PC-9 (cell line): ENCODE measurements at regions not wholly inside any gene's neighbourhood (a gene's known extent, or its start where the extent isn't known, plus 50 kb on each side); places are given as distances from the start of the nearest gene placed in this dataset.
"Not testable (repeated sequence)": the region's sequence is repeated elsewhere in the genome, so short reads cannot be mapped to it uniquely, and the experiment has no call there.

Experiments used
- EZH2 ChIP-seq: fragments of 200-600 bp; sonication (generic); IDR thresholded peaks from 2 replicates; pipeline ENCODE4 v1.8.0; 2017; ENCODE audit warnings: antibody characterized with exemption, low read depth
- TF ChIP-seq, protein P1 (sequence below): fragments of 200-600 bp; sonication (generic); conservative IDR thresholded peaks from 2 replicates; pipeline ENCODE4 v1.6.1; 2017; ENCODE audit warnings: mixed run types, antibody characterized with exemption, mild to moderate bottlenecking, moderate library complexity

DNA sequence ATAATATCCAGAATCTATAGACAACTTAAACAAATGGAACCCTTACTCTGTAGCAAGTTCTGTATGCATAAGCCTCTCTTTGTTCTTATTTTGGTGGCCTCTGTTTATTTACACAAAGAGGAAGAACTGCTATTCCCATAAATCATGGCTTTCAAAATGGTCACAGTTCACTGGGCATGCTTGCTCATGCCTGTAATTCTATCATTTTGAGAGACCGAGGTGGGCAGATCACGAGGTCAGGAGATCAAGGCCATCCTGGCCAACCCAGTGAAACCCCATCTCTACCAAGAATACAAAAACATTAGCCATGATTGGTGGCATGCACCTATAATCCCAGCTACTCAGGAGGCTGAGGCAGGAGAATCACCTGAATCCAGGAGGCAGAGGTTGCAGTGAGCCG, 307.3 kb upstream of the ZNF337 start:
- TF ChIP-seq, protein P1, sequence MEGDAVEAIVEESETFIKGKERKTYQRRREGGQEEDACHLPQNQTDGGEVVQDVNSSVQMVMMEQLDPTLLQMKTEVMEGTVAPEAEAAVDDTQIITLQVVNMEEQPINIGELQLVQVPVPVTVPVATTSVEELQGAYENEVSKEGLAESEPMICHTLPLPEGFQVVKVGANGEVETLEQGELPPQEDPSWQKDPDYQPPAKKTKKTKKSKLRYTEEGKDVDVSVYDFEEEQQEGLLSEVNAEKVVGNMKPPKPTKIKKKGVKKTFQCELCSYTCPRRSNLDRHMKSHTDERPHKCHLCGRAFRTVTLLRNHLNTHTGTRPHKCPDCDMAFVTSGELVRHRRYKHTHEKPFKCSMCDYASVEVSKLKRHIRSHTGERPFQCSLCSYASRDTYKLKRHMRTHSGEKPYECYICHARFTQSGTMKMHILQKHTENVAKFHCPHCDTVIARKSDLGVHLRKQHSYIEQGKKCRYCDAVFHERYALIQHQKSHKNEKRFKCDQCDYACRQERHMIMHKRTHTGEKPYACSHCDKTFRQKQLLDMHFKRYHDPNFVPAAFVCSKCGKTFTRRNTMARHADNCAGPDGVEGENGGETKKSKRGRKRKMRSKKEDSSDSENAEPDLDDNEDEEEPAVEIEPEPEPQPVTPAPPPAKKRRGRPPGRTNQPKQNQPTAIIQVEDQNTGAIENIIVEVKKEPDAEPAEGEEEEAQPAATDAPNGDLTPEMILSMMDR: not testable (repeated sequence)
- not testable (repeated sequence) for TF ChIP-seq EZH2
